ENCODE measurements at regions not wholly inside any gene's neighbourhood (a gene's known extent, or its start where the extent isn't known, plus 50 kb on each side); places are given as distances from the start of the nearest gene placed in this dataset.

DNA sequence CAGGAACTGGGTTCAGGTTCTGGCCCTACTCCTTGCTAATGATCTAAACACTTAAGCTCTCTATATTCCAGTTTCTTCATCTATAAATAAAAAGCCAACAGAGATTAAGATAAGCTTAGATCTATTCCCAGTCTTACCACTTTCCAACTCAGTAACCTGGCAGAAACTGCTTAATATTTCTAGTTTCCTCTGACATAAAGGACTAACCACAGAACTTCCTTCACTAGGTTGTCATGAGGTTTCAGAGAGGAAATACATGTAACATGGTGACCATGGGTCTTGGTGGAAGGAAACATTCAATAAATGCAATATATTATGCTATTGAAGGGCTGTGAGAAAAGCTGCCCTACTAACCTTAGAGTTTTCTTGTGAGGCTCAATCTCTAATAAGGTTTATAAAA lies 114.4 kb upstream of the PDE1A start (continued):
- no peak for TF ChIP-seq KLF7 (tag by site-specific recombination; IDR thresholded peaks at IDR 0.05; ENCODE audit: borderline replicate concordance)
- TF ChIP-seq, protein P1, sequence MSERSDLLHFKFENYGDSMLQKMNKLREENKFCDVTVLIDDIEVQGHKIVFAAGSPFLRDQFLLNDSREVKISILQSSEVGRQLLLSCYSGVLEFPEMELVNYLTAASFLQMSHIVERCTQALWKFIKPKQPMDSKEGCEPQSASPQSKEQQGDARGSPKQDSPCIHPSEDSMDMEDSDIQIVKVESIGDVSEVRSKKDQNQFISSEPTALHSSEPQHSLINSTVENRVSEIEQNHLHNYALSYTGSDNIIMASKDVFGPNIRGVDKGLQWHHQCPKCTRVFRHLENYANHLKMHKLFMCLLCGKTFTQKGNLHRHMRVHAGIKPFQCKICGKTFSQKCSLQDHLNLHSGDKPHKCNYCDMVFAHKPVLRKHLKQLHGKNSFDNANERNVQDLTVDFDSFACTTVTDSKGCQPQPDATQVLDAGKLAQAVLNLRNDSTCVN (tag by site-specific recombination; optimal IDR thresholded peaks at IDR 0.05), result no peak
- TF ChIP-seq YY2 (tag by site-specific recombination; IDR thresholded peaks at IDR 0.05), result no peak
- TF ChIP-seq ZNF529 (tag by site-specific recombination; IDR thresholded peaks at IDR 0.05; ENCODE audit: insufficient replicate concordance), result no peak
- TF ChIP-seq, protein P2, sequence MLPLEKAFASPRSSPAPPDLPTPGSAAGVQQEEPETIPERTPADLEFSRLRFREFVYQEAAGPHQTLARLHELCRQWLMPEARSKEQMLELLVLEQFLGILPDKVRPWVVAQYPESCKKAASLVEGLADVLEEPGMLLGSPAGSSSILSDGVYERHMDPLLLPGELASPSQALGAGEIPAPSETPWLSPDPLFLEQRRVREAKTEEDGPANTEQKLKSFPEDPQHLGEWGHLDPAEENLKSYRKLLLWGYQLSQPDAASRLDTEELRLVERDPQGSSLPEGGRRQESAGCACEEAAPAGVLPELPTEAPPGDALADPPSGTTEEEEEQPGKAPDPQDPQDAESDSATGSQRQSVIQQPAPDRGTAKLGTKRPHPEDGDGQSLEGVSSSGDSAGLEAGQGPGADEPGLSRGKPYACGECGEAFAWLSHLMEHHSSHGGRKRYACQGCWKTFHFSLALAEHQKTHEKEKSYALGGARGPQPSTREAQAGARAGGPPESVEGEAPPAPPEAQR (tag by site-specific recombination; IDR thresholded peaks at IDR 0.05), result no peak
- TF ChIP-seq HOXA7 (CRISPR knock-in tag; IDR thresholded peaks at IDR 0.05; ENCODE audit: borderline replicate concordance), result no peak

DNA sequence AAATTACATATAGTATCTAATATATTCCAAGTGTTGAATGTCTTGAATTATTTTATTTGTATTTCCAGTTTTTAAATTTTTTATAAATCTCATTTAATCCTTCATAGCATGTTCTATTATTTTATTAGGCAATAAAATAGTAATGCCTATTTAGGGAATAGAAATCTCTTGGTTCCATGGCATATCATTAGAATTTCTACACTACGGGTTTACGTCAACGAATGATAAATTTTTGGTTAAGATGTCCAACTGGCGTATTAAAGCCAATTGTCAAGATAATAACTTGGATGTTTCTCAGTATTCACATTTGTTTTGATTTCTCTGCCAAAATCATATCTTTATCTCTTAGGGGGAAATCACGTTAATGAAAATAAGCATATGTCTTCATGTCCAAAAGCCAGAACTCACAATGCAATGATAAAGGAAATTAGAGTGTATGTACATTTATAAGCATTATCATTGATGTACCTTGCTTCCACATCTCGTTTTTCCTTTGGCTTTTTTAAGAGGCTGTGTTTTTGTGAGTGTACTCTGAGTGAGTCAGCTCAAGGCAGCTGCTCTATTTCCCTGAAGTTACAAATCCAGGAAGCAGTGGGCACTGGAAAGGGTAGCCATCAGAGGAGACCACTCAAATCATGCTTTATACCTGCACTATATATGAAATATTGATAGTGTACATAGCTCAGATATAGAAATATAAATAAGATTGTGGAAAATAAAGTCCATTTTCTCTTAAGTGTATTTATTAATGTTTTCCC lies 115.8 kb upstream of the PDE1A start:
- Histone ChIP-seq H3K4me1 (ENCODE audit: control insufficient read depth, insufficient read depth, low read length) (no peaks in the 10 kb centered on the region), H3K4me3 (ENCODE audit: low read depth, low read length) (no peak overlapping the region), H3K36me3 (ENCODE audit: control insufficient read depth in 2 of 2, insufficient read depth in 1 of 2, low read length in 2 of 2) (no peaks in the 10 kb centered on the region), H3K9me3 (ENCODE audit: control insufficient read depth, insufficient read depth, low read depth, low read length) (no peaks in the 10 kb centered on the region), H3K27ac (ENCODE audit: extremely low read depth, low read depth, low read length) (no peak overlapping the region)
- ChIA-PET CTCF (interaction anchor here (1.0 kb wide), 1 partner anchor 9 kb away, joined by 3 read pairs; no protein-coding TSS in a partner anchor), POLR2A (no interaction called here)
- TF ChIP-seq GLI4 (tag by site-specific recombination; IDR thresholded peaks at IDR 0.05), result no peak
- TF ChIP-seq ZNF660 (tag by site-specific recombination; IDR thresholded peaks at IDR 0.05), result no peak
- no peak for TF ChIP-seq ZNF561 (tag by site-specific recombination; IDR thresholded peaks at IDR 0.05; ENCODE audit: borderline replicate concordance)
- TF ChIP-seq KLF1 (tag by site-specific recombination; IDR thresholded peaks at IDR 0.05), result no peak
- TF ChIP-seq, protein P3, sequence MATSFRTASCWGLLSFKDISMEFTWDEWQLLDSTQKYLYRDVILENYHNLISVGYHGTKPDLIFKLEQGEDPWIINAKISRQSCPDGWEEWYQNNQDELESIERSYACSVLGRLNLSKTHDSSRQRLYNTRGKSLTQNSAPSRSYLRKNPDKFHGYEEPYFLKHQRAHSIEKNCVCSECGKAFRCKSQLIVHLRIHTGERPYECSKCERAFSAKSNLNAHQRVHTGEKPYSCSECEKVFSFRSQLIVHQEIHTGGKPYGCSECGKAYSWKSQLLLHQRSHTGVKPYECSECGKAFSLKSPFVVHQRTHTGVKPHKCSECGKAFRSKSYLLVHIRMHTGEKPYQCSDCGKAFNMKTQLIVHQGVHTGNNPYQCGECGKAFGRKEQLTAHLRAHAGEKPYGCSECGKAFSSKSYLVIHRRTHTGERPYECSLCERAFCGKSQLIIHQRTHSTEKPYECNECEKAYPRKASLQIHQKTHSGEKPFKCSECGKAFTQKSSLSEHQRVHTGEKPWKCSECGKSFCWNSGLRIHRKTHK (tag by site-specific recombination; IDR thresholded peaks at IDR 0.05), result no peak
- no peak for TF ChIP-seq ZNF626 (tag by site-specific recombination; IDR thresholded peaks at IDR 0.05)

DNA sequence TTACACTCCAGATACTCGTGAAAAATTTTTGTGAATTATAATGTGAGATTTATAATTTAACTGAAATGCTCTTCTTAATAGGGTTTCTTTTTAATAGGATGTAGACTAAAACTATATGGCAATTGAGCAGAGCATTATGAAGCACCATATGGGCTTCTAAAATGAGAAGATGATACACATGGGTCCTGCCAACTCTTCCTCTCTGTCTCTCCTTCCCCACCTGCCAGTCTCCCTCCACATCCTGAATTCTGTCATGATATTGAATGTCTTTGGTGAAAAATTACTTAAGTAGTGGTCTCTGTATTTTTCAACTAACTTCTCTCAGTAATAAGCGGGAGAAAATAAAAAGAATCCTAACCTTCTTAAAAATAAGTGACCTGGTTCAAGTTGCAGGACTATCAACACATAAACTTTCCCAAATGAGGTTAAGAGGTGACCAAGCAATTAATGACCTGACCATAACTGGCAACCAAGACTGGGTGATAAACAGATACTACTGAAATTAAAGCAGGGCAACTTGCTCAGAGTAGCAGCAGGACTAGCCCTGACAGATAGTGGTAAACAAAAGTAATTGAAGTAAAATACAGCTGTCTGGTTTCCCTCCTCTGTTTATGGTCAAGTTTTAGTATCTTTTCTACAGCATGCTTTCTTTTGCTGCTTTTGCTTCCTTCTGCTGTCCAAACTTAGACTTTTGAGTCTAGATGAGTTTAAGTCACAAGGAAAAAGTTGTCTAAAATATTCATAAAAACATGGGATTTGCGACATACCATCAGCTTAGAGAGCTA lies 117.1 kb upstream of the PDE1A start:
- no peaks in the 10 kb centered on the region for H3K9me3 ChIP-seq (ENCODE audit: control insufficient read depth, insufficient read depth, low read depth, low read length)
- H3K4me1 ChIP-seq (ENCODE audit: control insufficient read depth, insufficient read depth, low read length), result no peaks in the 10 kb centered on the region
- H3K4me3 ChIP-seq (ENCODE audit: low read depth, low read length), result no peak overlapping the region
- no peaks in the 10 kb centered on the region for H3K36me3 ChIP-seq (ENCODE audit: control insufficient read depth in 2 of 2, insufficient read depth in 1 of 2, low read length in 2 of 2)
- ChIA-PET POLR2A (no interaction called here), CTCF (interaction anchor here (0.6 kb wide), 1 partner anchor 23 kb away, joined by 3 read pairs; no protein-coding TSS in a partner anchor)
- no peak for TF ChIP-seq YY1 (tag by site-specific recombination; IDR thresholded peaks at IDR 0.05)
- H3K27ac ChIP-seq (ENCODE audit: extremely low read depth, low read depth, low read length), result no peak overlapping the region

All from HEK293 (cell line).